HG03108 (cell line): ENCODE measurements at regions not wholly inside any gene's neighbourhood (a gene's known extent, or its start where the extent isn't known, plus 50 kb on each side); places are given as distances from the start of the nearest gene placed in this dataset.

ENCODE experiments used
- ATAC-seq: cut with Tn5 transposase; IDR thresholded peaks from one replicate; pipeline ENCODE4 v1.9.1; 2021; ENCODE audit warnings: moderate library complexity; ENCODE audit not compliant: unreplicated experiment

- peak; percentile 66 for ATAC-seq
These were observed 68.9 kb upstream of the ADO start for GRCh38 chr10:62735464-62736167.

- ATAC-seq: no peak
These were observed 68.4 kb upstream of the ADO start for GRCh38 chr10:62736168-62736546.

GRCh38 chr10:62738916-62739315, 65.6 kb upstream of the ADO start:
- ATAC-seq: no peak

GRCh38 chr10:62740885-62741745, 63.4 kb upstream of the ADO start:
- ATAC-seq: no peak

GRCh38 chr10:62741996-62742395, 62.5 kb upstream of the ADO start:
- ATAC-seq: no peak

GRCh38 chr10:62742536-62743061, 61.9 kb upstream of the ADO start:
- no peak for ATAC-seq

- ATAC-seq: no peak
These were observed 60.4 kb upstream of the ADO start for GRCh38 chr10:62744136-62744535.

- ATAC-seq: no peak
These were observed 58.9 kb upstream of the ADO start for GRCh38 chr10:62745581-62745980.

- no peak for ATAC-seq
These were observed 57.4 kb upstream of the ADO start for GRCh38 chr10:62746951-62747729.

GRCh38 chr10:62748386-62748785, 56.1 kb upstream of the ADO start:
- no peak for ATAC-seq

GRCh38 chr10:62749093-62749683, 55.3 kb upstream of the ADO start:
- ATAC-seq: no peak
